SK-N-MC (cell line): ENCODE measurements at regions not wholly inside any gene's neighbourhood (a gene's known extent, or its start where the extent isn't known, plus 50 kb on each side); places are given as distances from the start of the nearest gene placed in this dataset.

Experiments
- EZH2 ChIP-seq: fragments of 200-600 bp; sonication (generic); IDR thresholded peaks from one replicate; pipeline ENCODE4 v1.6.1; 2017; ENCODE audit warnings: antibody characterized with exemption
- POLR2AphosphoS5 ChIP-seq: IDR thresholded peaks from 2 replicates; pipeline ENCODE4 v1.6.1; 2012; ENCODE audit warnings: mild to moderate bottlenecking, low read depth, low read length, borderline replicate concordance

GRCh38 chr2:126518196-126518595 lies 137.8 kb upstream of the GYPC start:
- TF ChIP-seq POLR2AphosphoS5 (no peak), EZH2 (no peak)
